Activated CD4-positive, alpha-beta memory T cell treated with anti-CD3 and anti-CD28 coated beads for 36 hours (primary cell): ENCODE measurements at regions not wholly inside any gene's neighbourhood (a gene's known extent, or its start where the extent isn't known, plus 50 kb on each side); places are given as distances from the start of the nearest gene placed in this dataset.
"Not testable (repeated sequence)": the region's sequence is repeated elsewhere in the genome, so short reads cannot be mapped to it uniquely, and the experiment has no call there.

Experiments
- CTCF ChIA-PET: fragments of 350-600 bp; sonication (Branson Sonifier 250); formaldehyde crosslinking; loops from one replicate; lab custom pipeline; 2021; ENCODE audit warnings: antibody characterized with exemption, inconsistent platforms; lab: Charles Lee
- POLR2A ChIA-PET: fragments of 350-600 bp; sonication (Branson Sonifier 250); formaldehyde crosslinking; loops from one replicate; lab custom pipeline; 2021; ENCODE audit warnings: antibody characterized with exemption; lab: Charles Lee
- DNase-seq: peaks from one replicate; pipeline ENCODE4 v3.0.0-alpha.2; 2020
- H3K27ac Mint-ChIP-seq: one replicate; pipeline ENCODE4 v1.8.0; 2021; ENCODE audit warnings: mixed read lengths
- H3K27me3 Mint-ChIP-seq: one replicate; pipeline ENCODE4 v1.8.0; 2021; ENCODE audit warnings: mixed read lengths
- H3K36me3 Mint-ChIP-seq: one replicate; pipeline ENCODE4 v1.8.0; 2021; ENCODE audit warnings: mixed read lengths
- H3K4me1 Mint-ChIP-seq: one replicate; pipeline ENCODE4 v1.8.0; 2021; ENCODE audit warnings: low read depth, mixed read lengths
- H3K4me3 Mint-ChIP-seq: one replicate; pipeline ENCODE4 v1.8.0; 2021; ENCODE audit warnings: mild to moderate bottlenecking, mixed read lengths
- H3K9me3 Mint-ChIP-seq: one replicate; pipeline ENCODE4 v1.8.0; 2021; ENCODE audit warnings: mixed read lengths
- intact Hi-C: fragments of 100-400 bp; cut with micrococcal nuclease; formaldehyde crosslinking; loops from one replicate; pipeline ENCODE4 v1.15.1; 2023

DNA sequence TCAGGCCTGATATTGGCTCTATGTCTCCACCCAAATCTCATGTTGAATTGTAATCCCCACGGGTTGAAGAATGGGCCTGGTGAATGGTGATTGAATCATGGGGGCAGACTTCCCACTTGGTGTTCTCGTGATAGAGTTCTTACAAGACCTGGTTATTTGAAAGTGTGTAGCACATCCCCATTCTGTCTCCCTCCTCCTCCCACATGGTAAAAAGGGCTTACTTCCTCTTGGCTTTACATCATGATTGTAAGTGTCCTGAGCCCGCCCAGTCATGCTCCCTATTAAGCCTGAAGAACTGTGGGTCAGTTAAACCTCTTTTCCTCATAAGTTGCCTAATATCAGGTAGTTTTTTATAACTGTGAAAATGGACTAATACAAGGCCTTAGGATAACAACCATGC lies 158.8 kb upstream of the ZNG1F start:
- H3K36me3 Mint-ChIP-seq, DNase-seq, H3K27ac Mint-ChIP-seq, H3K4me3 Mint-ChIP-seq, POLR2A ChIA-PET, H3K27me3 Mint-ChIP-seq, CTCF ChIA-PET, H3K4me1 Mint-ChIP-seq, intact Hi-C loops, H3K9me3 Mint-ChIP-seq: not testable (repeated sequence)

DNA sequence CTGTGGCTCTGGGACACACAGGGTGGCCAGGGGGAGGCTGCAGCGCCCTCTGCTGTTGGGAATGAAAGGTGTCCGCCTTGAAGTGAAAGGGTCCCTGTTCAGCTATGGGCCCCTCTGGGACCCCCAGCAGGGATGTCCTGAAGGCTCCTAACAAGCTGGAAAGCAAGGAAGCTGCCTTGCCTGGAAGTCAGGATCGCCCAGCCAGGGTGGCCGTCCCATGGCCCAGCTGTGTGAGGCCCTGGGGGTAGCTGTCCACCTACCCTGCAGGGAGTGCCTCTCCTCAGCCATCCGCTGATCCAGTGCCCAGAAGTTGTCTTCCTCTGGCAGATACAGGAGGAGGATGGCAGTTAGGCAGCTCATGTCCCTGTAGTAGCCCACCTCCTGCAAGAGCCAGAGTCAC lies 143.4 kb upstream of the ZNG1F start:
- intact Hi-C loops, H3K4me3 Mint-ChIP-seq, H3K27ac Mint-ChIP-seq, H3K9me3 Mint-ChIP-seq, POLR2A ChIA-PET, CTCF ChIA-PET, H3K4me1 Mint-ChIP-seq, H3K36me3 Mint-ChIP-seq, H3K27me3 Mint-ChIP-seq, DNase-seq: not testable (repeated sequence)

DNA sequence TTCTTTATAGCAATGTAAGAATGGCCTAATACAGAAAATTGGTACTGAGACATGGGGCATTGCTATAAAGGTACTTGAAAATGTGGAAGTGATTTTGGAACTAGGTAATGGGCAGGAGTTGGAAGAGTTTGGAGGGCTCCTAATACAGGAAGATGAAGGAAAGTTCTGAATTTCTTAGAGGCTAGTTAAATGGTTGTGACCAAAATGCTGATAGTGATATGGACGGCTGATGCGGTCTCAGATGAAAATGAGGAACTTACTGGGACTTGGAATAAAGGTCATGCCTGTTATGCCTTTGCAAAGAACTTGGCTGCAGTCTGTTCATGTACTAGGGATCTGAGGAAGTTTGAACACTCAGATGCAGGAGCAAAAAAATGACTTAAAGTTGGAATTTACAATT lies 132.2 kb upstream of the ZNG1F start:
- CTCF ChIA-PET, intact Hi-C loops, DNase-seq, H3K4me1 Mint-ChIP-seq, H3K27me3 Mint-ChIP-seq, H3K36me3 Mint-ChIP-seq, H3K9me3 Mint-ChIP-seq, H3K27ac Mint-ChIP-seq, POLR2A ChIA-PET, H3K4me3 Mint-ChIP-seq: not testable (repeated sequence)

DNA sequence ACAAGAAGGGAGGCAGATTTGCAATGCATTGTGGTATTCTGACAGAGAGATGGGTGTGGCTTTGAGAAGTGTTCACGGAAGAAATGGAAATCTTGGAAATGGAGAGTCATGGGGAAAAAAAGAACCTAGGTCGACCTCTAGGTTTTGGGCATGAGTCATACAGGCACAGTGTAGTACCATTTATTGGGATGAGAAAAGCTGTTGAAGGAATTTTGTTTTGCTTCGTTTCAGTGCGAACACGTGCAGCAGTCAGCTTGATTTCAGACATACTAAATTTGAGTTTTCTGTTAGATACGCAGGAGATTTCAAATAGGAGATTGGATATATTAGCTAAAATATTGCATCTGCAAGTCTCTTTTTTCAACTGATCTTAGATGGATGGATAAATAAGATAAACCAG lies 119.8 kb upstream of the ZNG1F start:
- H3K4me1 Mint-ChIP-seq, DNase-seq, intact Hi-C loops, H3K36me3 Mint-ChIP-seq, H3K27me3 Mint-ChIP-seq, H3K4me3 Mint-ChIP-seq, H3K9me3 Mint-ChIP-seq, CTCF ChIA-PET, POLR2A ChIA-PET, H3K27ac Mint-ChIP-seq: not testable (repeated sequence)

DNA sequence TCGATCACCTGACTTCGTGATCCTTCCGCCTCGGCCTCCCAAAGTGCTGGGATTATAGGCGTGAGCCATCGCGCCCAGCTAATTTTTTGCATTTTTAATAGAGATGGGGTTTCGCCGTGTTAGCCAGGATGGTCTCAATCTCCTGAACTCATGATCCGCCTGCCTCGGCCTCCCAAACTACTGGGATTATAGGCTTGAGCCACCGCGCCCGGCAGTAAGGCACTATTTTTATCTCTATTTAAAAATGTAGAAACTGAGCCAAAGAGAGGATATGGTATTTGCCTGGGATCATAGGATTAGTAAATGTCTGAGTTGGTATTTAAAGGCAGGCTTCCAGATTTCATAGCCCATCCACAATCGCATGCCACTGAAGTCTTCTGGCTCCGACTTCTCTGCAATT lies 96.6 kb upstream of the ZNG1F start:
- CTCF ChIA-PET, POLR2A ChIA-PET, H3K4me1 Mint-ChIP-seq, H3K4me3 Mint-ChIP-seq, DNase-seq, H3K9me3 Mint-ChIP-seq, H3K36me3 Mint-ChIP-seq, intact Hi-C loops, H3K27ac Mint-ChIP-seq, H3K27me3 Mint-ChIP-seq: not testable (repeated sequence)

DNA sequence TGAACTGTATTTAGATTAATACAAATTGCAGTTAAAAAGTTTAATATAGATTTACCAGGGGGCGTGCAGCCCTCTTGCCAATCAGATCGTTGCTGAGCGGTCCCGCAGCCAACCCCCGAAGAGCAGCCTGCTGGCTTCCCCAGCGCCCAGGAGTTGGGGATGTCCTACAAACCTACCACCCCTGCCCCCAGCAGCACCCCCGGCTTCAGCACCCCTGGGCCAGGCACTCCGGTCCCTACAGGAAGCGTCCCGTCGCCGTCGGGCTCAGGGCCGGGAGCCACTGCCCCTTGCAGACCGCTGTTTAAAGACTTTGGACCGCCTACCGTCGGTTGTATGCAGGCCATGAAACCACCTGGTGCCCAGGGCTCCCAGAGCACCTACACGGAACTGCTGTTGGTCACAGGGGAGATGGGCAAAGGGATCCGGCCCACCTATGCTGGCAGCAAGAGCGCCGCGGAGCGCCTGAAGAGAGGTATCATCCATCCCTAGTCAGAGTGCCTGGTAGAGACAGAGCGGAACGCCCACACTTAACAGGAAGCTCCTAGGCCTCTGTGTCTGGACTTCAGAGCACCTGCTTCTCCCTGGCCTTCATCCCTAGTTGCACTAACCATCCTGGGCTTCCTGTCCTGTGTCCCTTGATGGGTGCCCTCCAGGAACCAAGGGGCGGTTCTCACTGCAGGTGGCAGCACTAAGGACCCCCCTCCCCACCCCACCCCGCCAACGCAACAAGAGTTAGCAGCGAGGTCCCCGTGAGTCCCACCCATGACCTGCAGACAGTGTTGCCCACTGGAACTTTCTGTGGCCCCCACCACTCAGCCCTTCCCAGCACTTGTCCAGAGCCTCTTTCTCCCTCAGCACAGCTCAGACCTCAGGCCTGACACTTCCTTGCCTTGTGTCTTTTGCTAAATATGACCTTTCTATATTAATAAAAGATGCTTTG lies 91.5 kb upstream of the ZNG1F start:
- DNase-seq, POLR2A ChIA-PET, H3K27ac Mint-ChIP-seq, CTCF ChIA-PET, H3K27me3 Mint-ChIP-seq, H3K36me3 Mint-ChIP-seq, intact Hi-C loops, H3K4me1 Mint-ChIP-seq, H3K9me3 Mint-ChIP-seq, H3K4me3 Mint-ChIP-seq: not testable (repeated sequence)

DNA sequence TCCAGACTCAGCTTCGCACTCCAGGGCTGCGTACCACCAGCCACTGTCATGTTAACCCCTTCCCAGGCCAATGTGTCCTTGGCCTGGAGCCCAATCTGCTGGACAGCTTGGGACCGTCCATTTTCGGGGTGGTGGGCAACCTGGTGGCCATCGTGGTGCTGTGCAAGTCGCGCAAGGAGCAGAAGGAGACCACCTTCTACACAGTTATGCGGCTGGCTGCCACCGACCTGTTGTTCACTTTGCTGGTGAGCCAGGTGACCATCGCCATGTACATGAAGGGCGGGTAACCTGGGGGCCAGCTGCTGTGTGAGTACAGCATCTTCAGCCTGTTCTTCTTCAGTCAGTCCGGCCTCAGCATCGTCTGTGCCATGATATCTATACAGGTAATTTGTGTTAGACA lies 90.3 kb upstream of the ZNG1F start:
- POLR2A ChIA-PET, DNase-seq, H3K4me1 Mint-ChIP-seq, H3K36me3 Mint-ChIP-seq, H3K9me3 Mint-ChIP-seq, H3K27ac Mint-ChIP-seq, H3K4me3 Mint-ChIP-seq, H3K27me3 Mint-ChIP-seq, CTCF ChIA-PET, intact Hi-C loops: not testable (repeated sequence)

DNA sequence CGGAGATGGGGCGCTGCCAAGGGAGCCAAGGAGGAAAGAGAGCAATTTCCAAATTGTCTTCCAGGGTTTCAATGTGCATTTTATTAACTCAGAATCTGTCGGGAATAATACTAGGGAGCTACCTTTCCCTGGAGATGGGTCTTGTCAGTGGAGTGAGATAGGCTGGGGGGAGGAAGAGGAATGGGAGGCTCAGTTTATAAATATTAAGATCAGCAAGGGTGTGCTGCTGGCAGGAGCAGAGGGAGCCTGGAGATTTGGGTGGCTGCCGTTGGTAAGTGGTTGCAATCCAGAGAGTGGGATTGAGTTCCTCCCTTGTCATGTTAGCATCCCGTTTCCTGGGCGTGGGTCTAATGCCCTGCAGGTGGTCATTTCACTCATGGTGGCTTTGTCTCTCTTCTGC lies 89.9 kb upstream of the ZNG1F start:
- H3K27ac Mint-ChIP-seq, H3K9me3 Mint-ChIP-seq, DNase-seq, H3K4me1 Mint-ChIP-seq, H3K36me3 Mint-ChIP-seq, H3K4me3 Mint-ChIP-seq, CTCF ChIA-PET, POLR2A ChIA-PET, intact Hi-C loops, H3K27me3 Mint-ChIP-seq: not testable (repeated sequence)

DNA sequence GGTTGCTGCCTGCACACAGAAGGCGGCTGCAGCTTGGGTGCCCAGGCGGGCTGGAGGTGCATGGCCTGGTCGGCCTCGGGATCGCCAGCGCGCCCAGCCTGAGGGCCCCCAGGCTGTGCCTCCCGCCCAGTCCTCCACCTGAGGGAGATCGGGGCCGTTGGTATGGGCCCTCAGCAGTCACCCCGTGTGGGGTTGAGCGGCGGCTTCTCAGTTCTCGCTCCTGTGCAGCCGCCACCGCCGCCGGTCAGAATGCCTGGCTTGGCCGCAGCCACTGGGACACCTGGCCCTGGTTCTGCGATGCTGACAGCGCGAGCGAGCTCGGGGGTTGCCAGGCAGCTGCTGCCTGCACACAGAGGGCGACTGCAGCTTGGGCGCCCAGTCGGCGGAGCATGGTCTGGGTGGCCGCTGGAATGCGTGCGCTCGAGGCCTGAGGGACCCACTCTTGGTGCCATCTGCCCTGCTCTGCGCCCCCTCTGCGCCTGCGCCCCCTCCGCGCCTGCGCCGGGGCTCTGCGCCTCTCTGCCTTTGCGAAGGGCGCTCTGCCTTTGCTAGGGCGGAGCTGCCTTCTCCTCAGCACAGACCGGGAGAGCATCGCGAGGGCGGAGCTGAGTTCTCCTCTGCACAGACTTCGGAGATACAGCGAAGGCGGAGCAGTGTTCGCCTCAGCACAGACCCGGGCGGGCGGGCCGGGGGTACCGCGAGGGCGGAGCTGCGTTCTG lies 84.6 kb upstream of the ZNG1F start:
- POLR2A ChIA-PET, H3K9me3 Mint-ChIP-seq, H3K27me3 Mint-ChIP-seq, CTCF ChIA-PET, H3K4me1 Mint-ChIP-seq, H3K36me3 Mint-ChIP-seq, H3K27ac Mint-ChIP-seq, intact Hi-C loops: not testable (repeated sequence)
- peak overlapping the region; percentile 65 for H3K4me3 Mint-ChIP-seq
- DNase-seq, result peak; percentile 85

DNA sequence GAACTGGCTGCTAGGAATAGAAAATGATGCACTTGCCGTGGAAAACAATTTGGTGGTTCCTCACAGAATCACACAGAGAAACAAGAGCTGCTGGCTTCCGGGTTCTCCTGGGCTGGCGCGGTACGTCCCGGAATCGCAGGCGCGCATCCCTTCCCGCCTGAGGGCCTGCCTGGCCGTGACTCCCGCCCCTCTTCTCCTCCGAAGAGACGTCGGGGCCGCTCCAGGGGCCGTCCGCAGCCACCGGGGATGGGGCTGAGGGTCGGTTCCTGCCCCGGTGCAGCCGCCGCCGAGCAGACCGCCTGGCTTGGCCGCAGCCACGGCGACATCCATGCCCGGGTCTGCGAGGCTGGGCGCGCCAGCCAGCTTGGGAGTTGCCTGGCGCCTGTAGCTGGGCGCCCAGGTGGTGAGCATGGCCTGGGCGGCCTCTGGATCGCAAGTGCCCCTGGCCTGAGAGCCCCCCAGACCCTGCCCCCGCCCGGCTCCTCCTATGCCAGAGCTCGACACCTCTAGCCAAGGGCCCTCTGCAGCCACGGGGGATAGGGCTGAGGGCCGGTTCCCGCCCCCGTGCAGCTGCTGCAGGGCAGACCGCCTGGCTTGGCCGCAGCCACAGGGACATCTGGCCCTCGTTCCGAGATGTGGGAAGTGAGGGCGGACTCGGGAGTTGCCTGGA lies 83.9 kb upstream of the ZNG1F start:
- POLR2A ChIA-PET, H3K36me3 Mint-ChIP-seq: not testable (repeated sequence)

DNA sequence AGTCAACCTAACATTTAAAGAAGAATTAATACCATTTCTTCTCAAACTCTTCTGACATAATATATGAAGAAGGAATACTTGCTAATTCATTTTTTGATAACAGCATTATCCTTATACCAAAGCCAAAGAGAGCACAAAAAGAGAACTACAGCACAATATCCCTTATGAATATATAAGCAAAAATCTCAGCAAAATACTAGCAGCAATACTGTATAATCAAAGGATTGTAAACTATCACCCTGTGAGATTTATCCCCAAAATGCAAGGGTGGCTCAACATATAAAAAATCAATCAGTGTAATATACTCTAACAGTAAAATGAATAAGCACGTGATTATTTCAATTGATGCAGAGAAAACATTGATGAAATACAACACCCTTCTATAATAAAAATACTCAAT lies 81.9 kb upstream of the ZNG1F start:
- CTCF ChIA-PET, POLR2A ChIA-PET, H3K27me3 Mint-ChIP-seq, H3K27ac Mint-ChIP-seq, intact Hi-C loops, H3K4me3 Mint-ChIP-seq, H3K36me3 Mint-ChIP-seq, DNase-seq, H3K4me1 Mint-ChIP-seq, H3K9me3 Mint-ChIP-seq: not testable (repeated sequence)

More for the DNA sequence above, 83.9 kb upstream of the ZNG1F start:
- H3K9me3 Mint-ChIP-seq, H3K27ac Mint-ChIP-seq, CTCF ChIA-PET, intact Hi-C loops, H3K4me1 Mint-ChIP-seq, H3K27me3 Mint-ChIP-seq: not testable (repeated sequence)
- peak; percentile 56 for DNase-seq
- peak overlapping the region; percentile 46 for H3K4me3 Mint-ChIP-seq

DNA sequence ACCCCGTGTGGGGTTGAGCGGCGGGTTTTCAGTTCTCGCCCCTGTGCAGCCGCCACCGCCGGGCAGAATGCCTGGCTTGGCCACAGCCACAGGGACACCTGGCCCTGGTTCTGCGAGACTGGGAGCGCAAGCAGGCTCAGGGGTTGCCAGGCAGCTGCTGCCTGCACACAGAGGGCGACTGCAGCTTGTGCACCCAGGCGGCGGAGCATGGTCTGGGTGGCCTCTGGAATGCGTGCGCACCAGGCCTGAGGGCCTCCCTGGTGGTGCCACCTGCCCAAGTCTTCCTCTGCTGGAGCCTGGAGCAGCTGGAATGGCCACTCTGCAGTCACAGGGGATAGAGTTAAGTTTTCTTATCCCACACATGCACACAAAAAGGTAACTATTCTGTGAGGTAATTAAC lies 80.4 kb upstream of the ZNG1F start:
- intact Hi-C loops, H3K4me1 Mint-ChIP-seq, H3K36me3 Mint-ChIP-seq, H3K9me3 Mint-ChIP-seq, H3K4me3 Mint-ChIP-seq, H3K27me3 Mint-ChIP-seq, DNase-seq, H3K27ac Mint-ChIP-seq, CTCF ChIA-PET, POLR2A ChIA-PET: not testable (repeated sequence)
